ENCODE measurements at regions not wholly inside any gene's neighbourhood (a gene's known extent, or its start where the extent isn't known, plus 50 kb on each side); places are given as distances from the start of the nearest gene placed in this dataset.

- Mint-ChIP-seq H3K4me1 (peaks cover 46% of the 10 kb centered on the region), H3K27ac (peak overlapping the region; percentile 22)
Measured at GRCh38 chr2:121869873-121870272, 114.4 kb downstream of the TSN start.

GRCh38 chr2:121872651-121873050 is 117.2 kb downstream of the TSN start:
- peaks cover 47% of the 10 kb centered on the region for H3K4me1 ChIP-seq
- DNase-seq (ENCODE audit: low spot score): no peak
- no peaks in the 10 kb centered on the region for H3K79me2 ChIP-seq (ENCODE audit: low read depth)
- Mint-ChIP-seq H3K9me3 (peaks cover 5% of the 10 kb centered on the region), H3K4me3 (no peak overlapping the region), H3K4me1 (peaks cover 52% of the 10 kb centered on the region), H3K27ac (peak overlapping the region; percentile 70), H3K36me3 (peaks cover 2% of the 10 kb centered on the region), H3K27me3 (ENCODE audit: insufficient read depth, low read depth) (peaks cover 13% of the 10 kb centered on the region)
- no peaks in the 10 kb centered on the region for H3K27me3 ChIP-seq
- no peak overlapping the region for H3K9ac ChIP-seq
- H3K4me2 ChIP-seq: no peak overlapping the region
- H3F3A ChIP-seq (ENCODE audit: low read depth): peaks cover 34% of the 10 kb centered on the region
- TF ChIP-seq CTCF (IDR thresholded peaks at IDR 0.05) (no peak), EZH2 (IDR thresholded peaks at IDR 0.05) (no peak), EZH2phosphoT487 (IDR thresholded peaks at IDR 0.05) (no peak)
- no peak overlapping the region for H3K27ac ChIP-seq
- H3K36me3 ChIP-seq: no peaks in the 10 kb centered on the region
- H2AFZ ChIP-seq (replicated peaks): no peak overlapping the region
- H4K20me1 ChIP-seq (ENCODE audit: low read depth): no peaks in the 10 kb centered on the region
- H3K9me3 ChIP-seq (ENCODE audit: low read depth): no peaks in the 10 kb centered on the region
- no peak overlapping the region for H3K4me3 ChIP-seq

More at GRCh38 chr2:121869873-121870272, 114.4 kb downstream of the TSN start:
- Mint-ChIP-seq H3K36me3 (peaks cover 2% of the 10 kb centered on the region), H3K9me3 (peaks cover 2% of the 10 kb centered on the region), H3K4me3 (no peak overlapping the region), H3K27me3 (ENCODE audit: insufficient read depth, low read depth) (peaks cover 17% of the 10 kb centered on the region)
- Histone ChIP-seq H3K36me3 (no peaks in the 10 kb centered on the region), H3K9me3 (ENCODE audit: low read depth) (no peaks in the 10 kb centered on the region), H3K4me3 (no peak overlapping the region), H4K20me1 (ENCODE audit: low read depth) (no peaks in the 10 kb centered on the region), H3K27me3 (no peaks in the 10 kb centered on the region), H3K9ac (no peak overlapping the region), H3F3A (ENCODE audit: low read depth) (peaks cover 29% of the 10 kb centered on the region), H2AFZ (replicated peaks) (peak overlapping the region; percentile 66), H3K4me1 (peaks cover 39% of the 10 kb centered on the region), H3K79me2 (ENCODE audit: low read depth) (no peaks in the 10 kb centered on the region), H3K27ac (no peak overlapping the region), H3K4me2 (no peak overlapping the region)
- no peak for DNase-seq (ENCODE audit: low spot score)
- TF ChIP-seq EZH2phosphoT487 (IDR thresholded peaks at IDR 0.05) (no peak), CTCF (IDR thresholded peaks at IDR 0.05) (no peak), EZH2 (IDR thresholded peaks at IDR 0.05) (no peak)

DNA sequence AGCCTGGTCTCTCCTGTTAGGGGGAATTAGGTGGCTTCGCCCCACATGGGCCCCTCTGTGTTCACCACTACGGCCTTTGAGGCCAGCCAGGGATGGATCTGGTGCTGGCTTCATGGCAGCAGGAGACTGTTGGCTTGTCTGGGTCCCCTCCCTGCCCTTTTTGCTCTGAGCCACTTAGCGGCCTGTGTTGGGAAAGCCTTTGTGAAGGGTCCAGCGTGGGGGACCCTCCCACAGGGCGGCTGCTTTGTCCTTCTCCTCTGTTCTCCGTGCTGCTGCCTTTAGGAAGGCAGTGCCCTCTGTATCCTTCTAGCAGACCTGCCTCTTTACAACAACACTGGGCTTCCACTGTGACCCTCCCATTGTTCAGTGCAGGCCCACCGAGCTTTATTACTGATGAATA is 118.4 kb downstream of the TSN start:
- Histone ChIP-seq H3K4me2 (peak overlapping the region; percentile 66), H3K4me3 (peak overlapping the region; percentile 9), H3K9ac (no peak overlapping the region), H3K36me3 (no peaks in the 10 kb centered on the region), H2AFZ (replicated peaks) (no peak overlapping the region), H3K79me2 (ENCODE audit: low read depth) (no peaks in the 10 kb centered on the region), H3K9me3 (ENCODE audit: low read depth) (no peaks in the 10 kb centered on the region), H3F3A (ENCODE audit: low read depth) (peaks cover 34% of the 10 kb centered on the region), H3K27ac (peak overlapping the region; percentile 75), H3K4me1 (peaks cover 44% of the 10 kb centered on the region), H4K20me1 (ENCODE audit: low read depth) (no peaks in the 10 kb centered on the region), H3K27me3 (no peaks in the 10 kb centered on the region)
- Mint-ChIP-seq H3K4me3 (peak overlapping the region; percentile 54), H3K27me3 (ENCODE audit: insufficient read depth, low read depth) (peaks cover 13% of the 10 kb centered on the region), H3K27ac (peak overlapping the region; percentile 92), H3K9me3 (peaks cover 12% of the 10 kb centered on the region), H3K36me3 (peaks cover 6% of the 10 kb centered on the region), H3K4me1 (peaks cover 50% of the 10 kb centered on the region)
- peak; percentile 88 for DNase-seq (ENCODE audit: low spot score)
- TF ChIP-seq EZH2phosphoT487 (IDR thresholded peaks at IDR 0.05): no peak
- TF ChIP-seq EZH2 (IDR thresholded peaks at IDR 0.05): no peak
- no peak for TF ChIP-seq CTCF (IDR thresholded peaks at IDR 0.05)

Data from neural progenitor cell (in vitro differentiated cells).